GM12878 (cell line): ENCODE measurements at regions not wholly inside any gene's neighbourhood (a gene's known extent, or its start where the extent isn't known, plus 50 kb on each side); places are given as distances from the start of the nearest gene placed in this dataset.

Experiments used
- CTCF ChIP-seq, 3 experiments: IDR thresholded peaks in 2 of 3; conservative IDR thresholded peaks in 1 of 3; 2 replicates each; pipeline ENCODE4 v1.5.1; 2011; ENCODE audit warnings: low read depth in 3 of 3, low read length in 3 of 3, mild to moderate bottlenecking in 3 of 3, control low read depth in 2 of 3, moderate library complexity in 2 of 3, inconsistent platforms in 1 of 3, mixed read lengths in 1 of 3; ENCODE audit not compliant: control insufficient read depth in 2 of 3, insufficient read depth in 1 of 3; ENCODE audit errors: extremely low read depth in 1 of 3
- EGR1 ChIP-seq, 2 experiments: IDR thresholded peaks; 1 replicate in 1 of 2; 2 replicates in 1 of 2; pipeline ENCODE4 v1.6.1; 2011 to 2012; ENCODE audit warnings: low read depth in 2 of 2, low read length in 2 of 2, borderline replicate concordance in 1 of 2, mild to moderate bottlenecking in 1 of 2, moderate library complexity in 1 of 2
- HCFC1 ChIP-seq: fragments of 150-350 bp; IDR thresholded peaks from 2 replicates; pipeline ENCODE4 v1.6.1; 2014; ENCODE audit warnings: low read length
- JUNB ChIP-seq: IDR thresholded peaks from 2 replicates; pipeline ENCODE4 v1.6.1; 2016; ENCODE audit warnings: antibody characterized with exemption, mild to moderate bottlenecking
- JUND ChIP-seq: IDR thresholded peaks from 2 replicates; pipeline ENCODE4 v1.6.1; 2012; ENCODE audit warnings: low read depth, mild to moderate bottlenecking, low read length, improper control_type of control experiment, moderate library complexity
- NR2C2 ChIP-seq: IDR thresholded peaks from 2 replicates; pipeline ENCODE4 v1.6.1; 2011; ENCODE audit warnings: borderline replicate concordance, low read depth; ENCODE audit not compliant: control insufficient read depth, insufficient read length
- NRF1 ChIP-seq: conservative IDR thresholded peaks from 2 replicates; pipeline ENCODE4 v1.6.1; 2011; ENCODE audit warnings: mild to moderate bottlenecking, low read depth, low read length, improper control_type of control experiment
- PKNOX1 ChIP-seq: fragments of 450-650 bp; IDR thresholded peaks from 2 replicates; pipeline ENCODE4 v1.6.1; 2016; ENCODE audit warnings: mild to moderate bottlenecking
- POLR2A ChIP-seq: IDR thresholded peaks from 2 replicates; pipeline ENCODE4 v1.6.1; 2011; ENCODE audit warnings: low read depth, mild to moderate bottlenecking, low read length
- POLR2AphosphoS2 ChIP-seq: IDR thresholded peaks from 2 replicates; pipeline ENCODE4 v1.6.1; 2011; ENCODE audit warnings: low read depth, mild to moderate bottlenecking, low read length, improper control_type of control experiment, moderate library complexity
- RFX5 ChIP-seq: IDR thresholded peaks from 2 replicates; pipeline ENCODE4 v1.6.1; 2011; ENCODE audit warnings: low read depth, low read length, improper control_type of control experiment
- SPI1 ChIP-seq: IDR thresholded peaks from 2 replicates; pipeline ENCODE4 v1.6.1; 2011; ENCODE audit warnings: low read depth, mild to moderate bottlenecking, low read length, moderate library complexity, borderline replicate concordance; ENCODE audit not compliant: insufficient read depth
- SRF ChIP-seq, 2 experiments: IDR thresholded peaks; 2 replicates each; pipeline ENCODE4 v1.6.1; 2011; ENCODE audit warnings: low read depth in 2 of 2, low read length in 2 of 2, mild to moderate bottlenecking in 1 of 2, moderate library complexity in 1 of 2
- ZBTB40 ChIP-seq: fragments of 450-650 bp; IDR thresholded peaks from 2 replicates; pipeline ENCODE4 v1.6.1; 2016; ENCODE audit warnings: mild to moderate bottlenecking, moderate library complexity, borderline replicate concordance

GRCh38 chr15:25250011-25250596 lies 188.7 kb downstream of the UBE3A start:
- TF ChIP-seq CTCF (IDR thresholded peaks at IDR 0.05 in 2 of 3, conservative IDR thresholded peaks at IDR 0.05 in 1 of 3; ENCODE audit: control insufficient read depth in 2 of 3, extremely low read depth in 1 of 3, insufficient read depth in 1 of 3, low read depth in 3 of 3, low read length in 3 of 3) (no peak), POLR2A (no peak), ZBTB40 (no peak), JUND (no peak), POLR2AphosphoS2 (no peak), RFX5 (no peak), NR2C2 (no peak), SPI1 (no peak), NRF1 (no peak), SRF (IDR thresholded peaks at IDR 0.05; ENCODE audit: low read depth in 2 of 2, low read length in 2 of 2) (no peak), EGR1 (IDR thresholded peaks at IDR 0.05; ENCODE audit: borderline replicate concordance in 1 of 2, low read depth in 2 of 2, low read length in 2 of 2) (no peak), PKNOX1 (no peak), JUNB (no peak), HCFC1 (no peak)
